Gastrocnemius medialis (tissue), 4 donors: ENCODE measurements at regions not wholly inside any gene's neighbourhood (a gene's known extent, or its start where the extent isn't known, plus 50 kb on each side); places are given as distances from the start of the nearest gene placed in this dataset.

Experiments
- CTCF ChIP-seq, 5 experiments: fragments of 450-650 bp in 3 of 5; fragments of 200-600 bp in 2 of 5; sonication (generic) in 2 of 5; IDR thresholded peaks in 4 of 5; conservative IDR thresholded peaks in 1 of 5; 1 replicate in 4 of 5; 2 replicates in 1 of 5; pipeline ENCODE4 v1.5.1; 2016 to 2019; ENCODE audit warnings: antibody characterized with exemption in 5 of 5, mild to moderate bottlenecking in 3 of 5, moderate library complexity in 3 of 5
- POLR2A ChIP-seq, 2 donors: fragments of 450-650 bp; IDR thresholded peaks; one replicate each; pipeline ENCODE4 v1.6.1; 2017; ENCODE audit warnings: antibody characterized with exemption in 2 of 2, mild to moderate bottlenecking in 2 of 2, moderate library complexity in 2 of 2

- no peak for TF ChIP-seq CTCF (IDR thresholded peaks at IDR 0.05 in 4 of 5, conservative IDR thresholded peaks at IDR 0.05 in 1 of 5)
- TF ChIP-seq POLR2A (IDR thresholded peaks at IDR 0.05): no peak
These were observed 301.6 kb downstream of the ATP23 start for GRCh38 chr12:58242796-58243630.
